ENCODE measurements at regions not wholly inside any gene's neighbourhood (a gene's known extent, or its start where the extent isn't known, plus 50 kb on each side); places are given as distances from the start of the nearest gene placed in this dataset.

- Histone ChIP-seq H2AFZ (ENCODE audit: insufficient read depth, low read length, poor library complexity) (no peak overlapping the region), H3K14ac (ENCODE audit: low read length) (no peak overlapping the region), H3K18ac (ENCODE audit: low read length) (no peak overlapping the region), H2BK12ac (ENCODE audit: low read length) (no peak overlapping the region), H3K4me2 (ENCODE audit: low read length) (no peak overlapping the region), H2BK5ac (ENCODE audit: low read depth, low read length, poor library complexity) (no peak overlapping the region), H3K79me2 (ENCODE audit: control insufficient read depth, insufficient read depth, low read length, poor library complexity) (no peaks in the 10 kb centered on the region), H3K27ac (ENCODE audit: low read depth, low read length) (no peak overlapping the region), H3K4me1 (ENCODE audit: control insufficient read depth in 1 of 2, insufficient read depth in 2 of 2, low read length in 2 of 2) (no peaks in the 10 kb centered on the region), H4K8ac (ENCODE audit: low read depth, low read length) (no peak overlapping the region), H2AK5ac (ENCODE audit: low read length) (no peak overlapping the region), H2BK120ac (ENCODE audit: insufficient read depth, low read length, poor library complexity) (no peak overlapping the region), H4K91ac (ENCODE audit: low read depth, low read length) (no peak overlapping the region), H3K4me3 (ENCODE audit: low read depth, low read length) (no peak overlapping the region), H3K9ac (ENCODE audit: low read length) (no peak overlapping the region), H3K27me3 (ENCODE audit: insufficient read depth, low read length) (no peaks in the 10 kb centered on the region), H3K79me1 (ENCODE audit: low read length) (peaks cover 2% of the 10 kb centered on the region), H3K36me3 (ENCODE audit: control insufficient read depth in 1 of 2, insufficient read depth in 2 of 2, low read length in 2 of 2) (no peaks in the 10 kb centered on the region), H4K12ac (ENCODE audit: low read depth, low read length) (no peak overlapping the region), H3K9me3 (ENCODE audit: insufficient read depth, low read depth, low read length) (no peaks in the 10 kb centered on the region), H3K23ac (ENCODE audit: low read length) (no peak overlapping the region), H3K4ac (ENCODE audit: low read depth, low read length) (no peak overlapping the region)
- WGBS (ENCODE audit: extremely low coverage, insufficient coverage, insufficient read length), result no CpG with 5 or more reads among the region's 6 CpGs
- no peak for DNase-seq
Observed at GRCh38 chr4:10198365-10198764, 81.8 kb upstream of the WDR1 start.

DNA sequence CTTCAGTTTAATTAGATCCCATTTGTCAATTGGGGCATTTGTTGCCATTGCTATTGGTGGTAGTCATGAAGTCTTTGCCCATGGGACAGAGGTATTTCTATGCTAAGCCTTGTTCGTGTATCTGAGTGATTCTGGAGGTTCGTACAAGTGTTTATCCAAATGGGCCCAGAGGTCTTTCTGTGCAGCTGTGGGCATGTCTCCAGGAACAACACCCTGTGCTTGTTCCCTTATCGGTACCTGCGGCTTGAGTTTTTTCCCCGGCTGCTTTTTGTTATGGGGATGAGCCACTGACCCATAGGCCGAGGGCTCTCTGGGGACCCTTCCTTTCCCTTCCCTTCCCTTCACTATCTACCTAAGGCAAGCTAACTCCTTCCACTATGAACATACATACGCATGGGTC, 81.4 kb upstream of the WDR1 start:
- no CpG with 5 or more reads among the region's 7 CpGs for WGBS (ENCODE audit: extremely low coverage, insufficient coverage, insufficient read length)
- Histone ChIP-seq H3K4ac (ENCODE audit: low read depth, low read length) (no peak overlapping the region), H4K91ac (ENCODE audit: low read depth, low read length) (no peak overlapping the region), H2AFZ (ENCODE audit: insufficient read depth, low read length, poor library complexity) (no peak overlapping the region), H3K27ac (ENCODE audit: low read depth, low read length) (no peak overlapping the region), H2BK5ac (ENCODE audit: low read depth, low read length, poor library complexity) (no peak overlapping the region), H3K18ac (ENCODE audit: low read length) (no peak overlapping the region), H3K4me2 (ENCODE audit: low read length) (no peak overlapping the region), H4K8ac (ENCODE audit: low read depth, low read length) (no peak overlapping the region), H3K9ac (ENCODE audit: low read length) (no peak overlapping the region), H2BK120ac (ENCODE audit: insufficient read depth, low read length, poor library complexity) (no peak overlapping the region), H3K23ac (ENCODE audit: low read length) (no peak overlapping the region), H3K36me3 (ENCODE audit: control insufficient read depth in 1 of 2, insufficient read depth in 2 of 2, low read length in 2 of 2) (no peaks in the 10 kb centered on the region), H3K79me1 (ENCODE audit: low read length) (peaks cover 2% of the 10 kb centered on the region), H3K4me3 (ENCODE audit: low read depth, low read length) (no peak overlapping the region), H2AK5ac (ENCODE audit: low read length) (no peak overlapping the region), H2BK12ac (ENCODE audit: low read length) (no peak overlapping the region), H3K14ac (ENCODE audit: low read length) (no peak overlapping the region), H3K9me3 (ENCODE audit: insufficient read depth, low read depth, low read length) (no peaks in the 10 kb centered on the region), H3K79me2 (ENCODE audit: control insufficient read depth, insufficient read depth, low read length, poor library complexity) (no peaks in the 10 kb centered on the region), H3K4me1 (ENCODE audit: control insufficient read depth in 1 of 2, insufficient read depth in 2 of 2, low read length in 2 of 2) (no peaks in the 10 kb centered on the region), H4K12ac (ENCODE audit: low read depth, low read length) (no peak overlapping the region), H3K27me3 (ENCODE audit: insufficient read depth, low read length) (no peaks in the 10 kb centered on the region)
- no peak for DNase-seq

- H3K4me2 ChIP-seq (ENCODE audit: low read length), result no peak overlapping the region
- no peak overlapping the region for H2BK12ac ChIP-seq (ENCODE audit: low read length)
- no peaks in the 10 kb centered on the region for H3K79me2 ChIP-seq (ENCODE audit: control insufficient read depth, insufficient read depth, low read length, poor library complexity)
- H3K18ac ChIP-seq (ENCODE audit: low read length), result no peak overlapping the region
- no peak for DNase-seq
- H3K23ac ChIP-seq (ENCODE audit: low read length), result no peak overlapping the region
- H3K27me3 ChIP-seq (ENCODE audit: insufficient read depth, low read length), result no peaks in the 10 kb centered on the region
- H4K91ac ChIP-seq (ENCODE audit: low read depth, low read length), result no peak overlapping the region
- no peaks in the 10 kb centered on the region for H3K79me1 ChIP-seq (ENCODE audit: low read length)
- H2AFZ ChIP-seq (ENCODE audit: insufficient read depth, low read length, poor library complexity), result no peak overlapping the region
- H3K4me3 ChIP-seq (ENCODE audit: low read depth, low read length), result no peak overlapping the region
- no peaks in the 10 kb centered on the region for H3K36me3 ChIP-seq (ENCODE audit: control insufficient read depth in 1 of 2, insufficient read depth in 2 of 2, low read length in 2 of 2)
- WGBS (ENCODE audit: extremely low coverage, insufficient coverage, insufficient read length), result no CpG with 5 or more reads among the region's 1 CpG
- no peaks in the 10 kb centered on the region for H3K4me1 ChIP-seq (ENCODE audit: control insufficient read depth in 1 of 2, insufficient read depth in 2 of 2, low read length in 2 of 2)
- no peak overlapping the region for H3K27ac ChIP-seq (ENCODE audit: low read depth, low read length)
- no peak overlapping the region for H4K12ac ChIP-seq (ENCODE audit: low read depth, low read length)
- no peak overlapping the region for H3K9ac ChIP-seq (ENCODE audit: low read length)
- no peak overlapping the region for H2BK120ac ChIP-seq (ENCODE audit: insufficient read depth, low read length, poor library complexity)
- H3K9me3 ChIP-seq (ENCODE audit: insufficient read depth, low read depth, low read length), result no peaks in the 10 kb centered on the region
- H3K4ac ChIP-seq (ENCODE audit: low read depth, low read length), result no peak overlapping the region
- H4K8ac ChIP-seq (ENCODE audit: low read depth, low read length), result no peak overlapping the region
- H3K14ac ChIP-seq (ENCODE audit: low read length), result no peak overlapping the region
- H2AK5ac ChIP-seq (ENCODE audit: low read length), result no peak overlapping the region
- no peak overlapping the region for H2BK5ac ChIP-seq (ENCODE audit: low read depth, low read length, poor library complexity)
Observed at GRCh38 chr4:10196191-10196590, 79.6 kb upstream of the WDR1 start.

GRCh38 chr4:10192331-10192730, 75.7 kb upstream of the WDR1 start:
- no peak overlapping the region for H3K9ac ChIP-seq (ENCODE audit: low read length)
- H3K79me2 ChIP-seq (ENCODE audit: control insufficient read depth, insufficient read depth, low read length, poor library complexity), result no peaks in the 10 kb centered on the region
- no peak overlapping the region for H2AK5ac ChIP-seq (ENCODE audit: low read length)
- H3K4me1 ChIP-seq (ENCODE audit: control insufficient read depth in 1 of 2, insufficient read depth in 2 of 2, low read length in 2 of 2), result no peaks in the 10 kb centered on the region
- no peak overlapping the region for H2AFZ ChIP-seq (ENCODE audit: insufficient read depth, low read length, poor library complexity)
- H4K8ac ChIP-seq (ENCODE audit: low read depth, low read length), result no peak overlapping the region
- no peaks in the 10 kb centered on the region for H3K9me3 ChIP-seq (ENCODE audit: insufficient read depth, low read depth, low read length)
- no peak overlapping the region for H3K23ac ChIP-seq (ENCODE audit: low read length)
- peak overlapping the region; percentile 5 for H2BK12ac ChIP-seq (ENCODE audit: low read length)
- no peak overlapping the region for H3K27ac ChIP-seq (ENCODE audit: low read depth, low read length)
- H3K36me3 ChIP-seq (ENCODE audit: control insufficient read depth in 1 of 2, insufficient read depth in 2 of 2, low read length in 2 of 2), result no peaks in the 10 kb centered on the region
- WGBS (ENCODE audit: extremely low coverage, insufficient coverage, insufficient read length), result no CpG with 5 or more reads among the region's 3 CpGs
- no peaks in the 10 kb centered on the region for H3K79me1 ChIP-seq (ENCODE audit: low read length)
- H3K27me3 ChIP-seq (ENCODE audit: insufficient read depth, low read length), result no peaks in the 10 kb centered on the region
- H3K4me2 ChIP-seq (ENCODE audit: low read length), result no peak overlapping the region
- H3K14ac ChIP-seq (ENCODE audit: low read length), result no peak overlapping the region
- no peak overlapping the region for H3K4ac ChIP-seq (ENCODE audit: low read depth, low read length)
- H3K18ac ChIP-seq (ENCODE audit: low read length), result no peak overlapping the region
- no peak for DNase-seq
- no peak overlapping the region for H2BK5ac ChIP-seq (ENCODE audit: low read depth, low read length, poor library complexity)
- no peak overlapping the region for H4K12ac ChIP-seq (ENCODE audit: low read depth, low read length)
- H4K91ac ChIP-seq (ENCODE audit: low read depth, low read length), result no peak overlapping the region
- no peak overlapping the region for H3K4me3 ChIP-seq (ENCODE audit: low read depth, low read length)
- H2BK120ac ChIP-seq (ENCODE audit: insufficient read depth, low read length, poor library complexity), result no peak overlapping the region

Measured in trophoblast cell (in vitro differentiated cells and primary cell).